DMS114 treated with DMSO at 0.1 percent for 48 hours (cell line): ENCODE measurements at regions not wholly inside any gene's neighbourhood (a gene's known extent, or its start where the extent isn't known, plus 50 kb on each side); places are given as distances from the start of the nearest gene placed in this dataset.

Source experiments
- DNase-seq: peaks from one replicate; lab custom pipeline; 2025; ENCODE audit not compliant: unreplicated experiment; lab: John Stamatoyannopoulos, UW

- DNase-seq = no peak
These were observed 60.6 kb upstream of the CADM1 start for GRCh38 chr11:115564851-115565250.

- DNase-seq = no peak
These were observed 56.9 kb upstream of the CADM1 start for GRCh38 chr11:115561116-115561515.

- DNase-seq = no peak
These were observed 54.4 kb upstream of the CADM1 start for GRCh38 chr11:115558635-115559034.

GRCh38 chr11:115557681-115558080 lies 53.5 kb upstream of the CADM1 start:
- no peak for DNase-seq

GRCh38 chr11:115556984-115557383 lies 52.8 kb upstream of the CADM1 start:
- no peak for DNase-seq

GRCh38 chr11:115555336-115556090 lies 51.3 kb upstream of the CADM1 start:
- DNase-seq = no peak
